ENCODE measurements at regions not wholly inside any gene's neighbourhood (a gene's known extent, or its start where the extent isn't known, plus 50 kb on each side); places are given as distances from the start of the nearest gene placed in this dataset.

DNA sequence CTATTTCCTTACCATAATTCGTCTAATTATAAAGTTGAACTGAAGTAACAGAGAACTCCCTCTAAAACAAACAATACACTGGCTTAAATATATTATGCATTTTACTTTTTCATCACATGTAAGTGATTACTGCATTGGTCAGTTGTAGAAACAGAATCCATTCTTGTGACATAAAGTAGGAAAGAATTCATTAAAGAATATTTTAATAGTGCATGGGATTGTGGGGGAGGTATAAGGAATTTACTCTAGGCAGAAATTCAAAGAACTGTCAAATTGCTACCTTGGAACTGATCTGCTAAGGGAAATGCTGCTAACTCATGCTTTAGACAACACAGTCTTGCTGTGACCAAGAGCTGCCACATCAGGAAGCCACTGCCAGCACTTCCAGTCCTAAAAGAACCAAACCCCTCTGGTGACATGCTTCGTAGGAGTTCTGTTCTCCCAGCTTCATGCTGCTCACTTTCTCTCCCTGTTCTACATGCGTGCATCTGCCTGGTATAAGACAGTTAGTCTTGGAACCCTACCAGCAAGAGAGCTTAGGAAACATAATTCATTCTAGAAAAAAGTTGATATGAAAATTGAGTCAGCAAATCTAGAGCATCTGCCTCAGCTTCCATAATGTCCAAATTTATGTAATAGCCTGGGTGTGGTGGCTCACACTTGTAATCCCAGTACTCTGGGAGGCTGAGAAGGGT, 1137.6 kb upstream of the NXPH2 start:
- H3K4me1 ChIP-seq (ENCODE audit: control insufficient read depth in 3 of 3, insufficient read depth in 2 of 3, low read depth in 1 of 3, low read length in 2 of 3), result no peaks in the 10 kb centered on the region
- FAIRE-seq, result no peak
- H3K27me3 ChIP-seq (ENCODE audit: control insufficient read depth in 3 of 3, insufficient read depth in 3 of 3, low read length in 3 of 3), result no peaks in the 10 kb centered on the region
- H3K27ac ChIP-seq (ENCODE audit: low read depth in 1 of 3, low read length in 2 of 3), result no peak overlapping the region
- 67 to 78% (median 76%) methylated on average over 3 of the region's 3 CpGs for WGBS, 3 donors
- no peak overlapping the region for H3K4me3 ChIP-seq (ENCODE audit: low read depth in 1 of 3, low read length in 3 of 3)
- H3K36me3 ChIP-seq (ENCODE audit: control insufficient read depth in 3 of 3, insufficient read depth in 2 of 3, low read depth in 1 of 3, low read length in 3 of 3), result no peaks in the 10 kb centered on the region
- peaks cover 0 to 5% of the 10 kb centered on the region in 2 donors for H3K9me3 ChIP-seq (ENCODE audit: control insufficient read depth in 2 of 2, insufficient read depth in 1 of 2, low read depth in 1 of 2, low read length in 1 of 2)
- no peak for DNase-seq

DNA sequence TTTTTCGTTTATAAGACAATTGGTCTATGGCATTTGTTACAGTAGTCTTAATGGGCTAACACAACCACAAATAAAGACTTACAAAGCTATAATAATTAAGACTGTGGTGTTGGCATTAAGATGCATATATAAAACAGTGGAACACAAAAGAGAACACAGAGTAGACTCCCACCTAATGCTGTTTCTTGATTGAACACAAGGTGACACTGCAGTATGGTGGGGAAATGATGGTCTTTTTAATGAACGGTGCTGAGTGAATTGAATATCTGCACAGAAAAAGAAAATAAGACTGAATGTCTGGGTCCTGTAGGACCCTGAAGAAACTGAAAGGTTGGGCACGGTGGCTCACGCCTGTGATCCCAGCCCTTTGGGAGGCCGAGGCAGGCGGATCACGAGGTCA, 1136.6 kb upstream of the NXPH2 start:
- Histone ChIP-seq H3K36me3 (ENCODE audit: control insufficient read depth in 3 of 3, insufficient read depth in 2 of 3, low read depth in 1 of 3, low read length in 3 of 3) (no peaks in the 10 kb centered on the region), H3K27me3 (ENCODE audit: control insufficient read depth in 3 of 3, insufficient read depth in 3 of 3, low read length in 3 of 3) (no peaks in the 10 kb centered on the region), H3K4me1 (ENCODE audit: control insufficient read depth in 3 of 3, insufficient read depth in 2 of 3, low read depth in 1 of 3, low read length in 2 of 3) (no peaks in the 10 kb centered on the region), H3K9me3 (ENCODE audit: control insufficient read depth in 2 of 2, insufficient read depth in 1 of 2, low read depth in 1 of 2, low read length in 1 of 2) (peaks cover 0 to 5% of the 10 kb centered on the region in 2 donors), H3K4me3 (ENCODE audit: low read depth in 1 of 3, low read length in 3 of 3) (no peak overlapping the region), H3K27ac (ENCODE audit: low read depth in 1 of 3, low read length in 2 of 3) (no peak overlapping the region)
- 76 to 82% (median 79%) methylated on average over 7 of the region's 7 CpGs for WGBS, 3 donors
- DNase-seq, result no peak
- no peak for FAIRE-seq

DNA sequence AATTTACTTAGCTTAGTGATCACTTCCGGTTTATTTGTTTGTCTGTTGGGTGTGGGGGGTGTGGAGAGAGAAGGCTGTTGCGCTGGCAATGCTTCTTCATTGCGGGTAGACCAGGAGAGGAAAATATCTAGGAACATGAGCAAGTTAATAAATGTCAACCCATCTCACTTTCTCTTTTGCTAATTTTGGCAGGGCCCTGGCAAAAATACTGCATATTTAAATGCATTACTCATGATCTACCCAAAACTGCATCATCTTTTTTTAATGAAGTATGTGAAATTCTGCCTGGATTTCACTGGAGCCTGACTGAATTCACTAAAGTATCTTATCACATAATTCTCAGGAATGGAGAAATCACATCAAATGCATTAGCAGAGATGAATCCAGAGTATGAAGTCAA, 1131.0 kb upstream of the NXPH2 start:
- DNase-seq (no peak), FAIRE-seq (no peak)
- Histone ChIP-seq H3K27ac (ENCODE audit: low read depth in 1 of 3, low read length in 2 of 3) (no peak overlapping the region), H3K36me3 (ENCODE audit: control insufficient read depth in 3 of 3, insufficient read depth in 2 of 3, low read depth in 1 of 3, low read length in 3 of 3) (no peaks in the 10 kb centered on the region), H3K4me3 (ENCODE audit: low read depth in 1 of 3, low read length in 3 of 3) (no peak overlapping the region), H3K27me3 (ENCODE audit: control insufficient read depth in 3 of 3, insufficient read depth in 3 of 3, low read length in 3 of 3) (no peaks in the 10 kb centered on the region), H3K4me1 (ENCODE audit: control insufficient read depth in 3 of 3, insufficient read depth in 2 of 3, low read depth in 1 of 3, low read length in 2 of 3) (no peaks in the 10 kb centered on the region), H3K9me3 (ENCODE audit: control insufficient read depth in 2 of 2, insufficient read depth in 1 of 2, low read depth in 1 of 2, low read length in 1 of 2) (peaks cover 0 to 5% of the 10 kb centered on the region in 2 donors)
- 83 to 87% (median 85%) methylated on average over 3 of the region's 3 CpGs for WGBS, 3 donors

DNA sequence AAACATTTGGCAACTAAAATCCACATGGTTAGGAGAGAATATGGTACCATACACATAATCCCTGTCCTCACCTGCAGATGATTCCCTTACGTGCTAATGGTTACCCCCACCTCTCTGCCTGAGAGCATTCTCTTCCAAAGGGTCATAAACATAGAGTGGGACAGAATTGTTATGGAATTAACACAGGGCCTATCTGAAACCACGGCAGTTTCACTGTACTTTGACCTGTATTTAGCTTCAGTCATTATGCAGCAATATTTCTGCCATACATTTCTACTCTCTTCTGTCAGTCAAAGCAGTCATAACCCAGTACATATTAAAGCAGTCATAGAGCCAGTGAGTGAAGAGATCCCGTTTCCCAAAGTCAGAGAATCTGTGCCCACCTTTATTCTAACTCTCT, 1128.9 kb upstream of the NXPH2 start:
- peak in 1 of 2 donors; percentile 66 for DNase-seq
- Histone ChIP-seq H3K4me1 (ENCODE audit: control insufficient read depth in 3 of 3, insufficient read depth in 2 of 3, low read depth in 1 of 3, low read length in 2 of 3) (no peaks in the 10 kb centered on the region), H3K27ac (ENCODE audit: low read depth in 1 of 3, low read length in 2 of 3) (no peak overlapping the region), H3K9me3 (ENCODE audit: control insufficient read depth in 2 of 2, insufficient read depth in 1 of 2, low read depth in 1 of 2, low read length in 1 of 2) (peaks cover 0 to 5% of the 10 kb centered on the region in 2 donors), H3K36me3 (ENCODE audit: control insufficient read depth in 3 of 3, insufficient read depth in 2 of 3, low read depth in 1 of 3, low read length in 3 of 3) (no peaks in the 10 kb centered on the region), H3K27me3 (ENCODE audit: control insufficient read depth in 3 of 3, insufficient read depth in 3 of 3, low read length in 3 of 3) (no peaks in the 10 kb centered on the region), H3K4me3 (ENCODE audit: low read depth in 1 of 3, low read length in 3 of 3) (no peak overlapping the region)
- 13 to 50% (median 26%) methylated on average over 3 of the region's 3 CpGs for WGBS, 3 donors
- FAIRE-seq, result no peak

DNA sequence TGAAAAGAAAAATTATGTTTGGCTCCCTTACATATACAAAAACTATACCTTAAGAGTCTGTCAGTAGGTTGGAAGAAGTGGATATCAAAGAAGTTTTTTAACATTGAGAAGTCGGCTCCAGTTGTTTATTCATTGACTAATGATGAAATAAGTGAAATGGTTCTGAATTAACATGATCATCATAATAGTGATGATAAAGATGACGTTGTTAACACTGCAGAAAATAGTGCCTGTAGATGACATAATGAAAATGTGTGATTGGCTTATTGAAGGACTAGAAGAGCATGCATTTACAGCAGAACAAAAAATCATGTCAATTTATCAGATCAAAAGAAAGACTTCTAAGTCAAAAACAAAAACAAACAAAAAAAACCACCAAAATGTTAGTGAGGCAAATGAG, 1125.4 kb upstream of the NXPH2 start:
- no peak for FAIRE-seq
- no peak overlapping the region for H3K4me3 ChIP-seq (ENCODE audit: low read depth in 1 of 3, low read length in 3 of 3)

DNA sequence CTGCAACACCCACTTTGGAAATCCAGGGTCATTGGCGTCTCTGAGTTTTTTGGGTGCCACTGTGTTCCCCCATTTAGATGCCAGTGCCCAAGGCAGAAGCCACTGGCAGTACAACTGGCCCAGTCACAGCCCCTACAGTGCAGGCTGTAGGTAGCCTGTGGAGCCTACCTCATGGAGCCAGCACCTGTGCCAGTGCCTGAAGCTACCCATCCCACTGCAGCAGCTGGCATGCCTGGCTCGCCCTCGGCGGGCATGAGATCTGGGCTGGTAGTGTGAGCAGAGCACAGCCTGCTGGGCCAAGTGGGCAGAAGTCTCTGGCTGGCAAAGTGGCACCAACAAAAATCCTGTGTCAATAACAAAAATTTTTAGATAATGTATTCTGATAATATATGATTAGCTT, 1111.4 kb upstream of the NXPH2 start:
- Histone ChIP-seq H3K4me3 (ENCODE audit: low read depth in 1 of 3, low read length in 3 of 3) (no peak overlapping the region), H3K9me3 (ENCODE audit: control insufficient read depth in 2 of 2, insufficient read depth in 1 of 2, low read depth in 1 of 2, low read length in 1 of 2) (peaks cover 0 to 3% of the 10 kb centered on the region in 2 donors), H3K27ac (ENCODE audit: low read depth in 1 of 3, low read length in 2 of 3) (no peak overlapping the region), H3K27me3 (ENCODE audit: control insufficient read depth in 3 of 3, insufficient read depth in 3 of 3, low read length in 3 of 3) (no peaks in the 10 kb centered on the region), H3K4me1 (ENCODE audit: control insufficient read depth in 3 of 3, insufficient read depth in 2 of 3, low read depth in 1 of 3, low read length in 2 of 3) (no peaks in the 10 kb centered on the region), H3K36me3 (ENCODE audit: control insufficient read depth in 3 of 3, insufficient read depth in 2 of 3, low read depth in 1 of 3, low read length in 3 of 3) (no peaks in the 10 kb centered on the region)
- 75 to 92% (median 80%) methylated on average over 4 of the region's 4 CpGs for WGBS, 3 donors
- DNase-seq (no peak), FAIRE-seq (no peak)

More for the DNA sequence above, 1125.4 kb upstream of the NXPH2 start:
- no peak overlapping the region for H3K27ac ChIP-seq (ENCODE audit: low read depth in 1 of 3, low read length in 2 of 3)
- H3K27me3 ChIP-seq (ENCODE audit: control insufficient read depth in 3 of 3, insufficient read depth in 3 of 3, low read length in 3 of 3), result no peaks in the 10 kb centered on the region
- 67 to 77% (median 72%) methylated on average over 2 of the region's 2 CpGs for WGBS, 3 donors
- no peak for DNase-seq
- H3K4me1 ChIP-seq (ENCODE audit: control insufficient read depth in 3 of 3, insufficient read depth in 2 of 3, low read depth in 1 of 3, low read length in 2 of 3), result no peaks in the 10 kb centered on the region
- no peaks in the 10 kb centered on the region for H3K36me3 ChIP-seq (ENCODE audit: control insufficient read depth in 3 of 3, insufficient read depth in 2 of 3, low read depth in 1 of 3, low read length in 3 of 3)
- no peaks in the 10 kb centered on the region for H3K9me3 ChIP-seq (ENCODE audit: control insufficient read depth in 2 of 2, insufficient read depth in 1 of 2, low read depth in 1 of 2, low read length in 1 of 2)

DNA sequence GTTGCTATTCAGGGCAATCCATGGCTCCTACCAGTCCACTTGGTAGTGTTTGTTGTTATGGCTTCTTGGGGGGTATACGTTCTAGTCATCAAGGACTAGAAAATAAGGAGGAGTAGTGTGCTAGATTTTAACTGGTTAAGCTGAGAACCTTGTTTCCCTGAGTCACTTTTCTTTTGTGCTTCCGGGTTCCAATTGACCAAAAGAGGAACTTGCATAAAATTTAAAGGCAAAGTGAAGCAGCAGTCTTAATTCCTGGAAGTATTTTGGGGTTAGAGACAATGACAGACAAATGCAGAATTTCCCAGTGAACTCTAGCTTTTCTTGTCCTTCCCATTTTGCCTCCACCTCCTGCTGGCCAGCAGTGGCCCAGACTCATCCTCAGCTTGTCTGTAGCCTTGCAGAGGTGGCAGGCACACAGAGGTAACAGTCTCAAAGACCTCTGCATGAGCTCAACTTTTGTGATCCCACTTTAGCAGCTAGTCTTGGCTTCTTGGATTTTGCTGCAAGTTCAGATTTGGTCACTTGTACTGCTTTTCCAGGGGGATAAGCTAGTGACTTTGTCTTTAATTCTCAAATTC, 1105.8 kb upstream of the NXPH2 start:
- DNase-seq (no peak), FAIRE-seq (no peak)
- 48 to 74% (median 68%) methylated on average over 2 of the region's 2 CpGs for WGBS, 3 donors
- Histone ChIP-seq H3K27ac (ENCODE audit: low read depth in 1 of 3, low read length in 2 of 3) (no peak overlapping the region), H3K4me1 (ENCODE audit: control insufficient read depth in 3 of 3, insufficient read depth in 2 of 3, low read depth in 1 of 3, low read length in 2 of 3) (no peaks in the 10 kb centered on the region), H3K9me3 (ENCODE audit: control insufficient read depth in 2 of 2, insufficient read depth in 1 of 2, low read depth in 1 of 2, low read length in 1 of 2) (no peaks in the 10 kb centered on the region), H3K27me3 (ENCODE audit: control insufficient read depth in 3 of 3, insufficient read depth in 3 of 3, low read length in 3 of 3) (no peaks in the 10 kb centered on the region), H3K36me3 (ENCODE audit: control insufficient read depth in 3 of 3, insufficient read depth in 2 of 3, low read depth in 1 of 3, low read length in 3 of 3) (no peaks in the 10 kb centered on the region), H3K4me3 (ENCODE audit: low read depth in 1 of 3, low read length in 3 of 3) (no peak overlapping the region)

DNA sequence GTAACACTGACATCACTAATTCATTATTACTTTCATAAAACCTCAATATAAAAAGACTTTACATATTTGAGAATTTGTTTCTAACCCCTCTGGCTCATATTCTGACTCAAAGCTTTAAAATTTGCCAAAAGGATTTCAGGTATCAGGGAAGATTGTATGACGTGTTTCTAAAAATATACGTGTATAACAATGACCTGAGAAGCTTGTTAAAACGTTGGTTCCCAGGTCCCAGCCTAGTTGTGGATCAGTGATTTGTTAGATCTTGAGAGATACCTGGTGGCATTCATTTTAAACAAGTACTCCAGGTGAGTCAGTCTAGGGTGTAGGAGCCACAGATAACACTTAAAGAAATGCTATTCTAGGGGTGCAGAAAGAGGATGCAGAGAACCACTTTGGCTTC, 1096.8 kb upstream of the NXPH2 start:
- DNase-seq (no peak), FAIRE-seq (no peak)
- Histone ChIP-seq H3K36me3 (ENCODE audit: control insufficient read depth in 3 of 3, insufficient read depth in 2 of 3, low read depth in 1 of 3, low read length in 3 of 3) (no peaks in the 10 kb centered on the region), H3K4me3 (ENCODE audit: low read depth in 1 of 3, low read length in 3 of 3) (no peak overlapping the region), H3K27ac (ENCODE audit: low read depth in 1 of 3, low read length in 2 of 3) (no peak overlapping the region), H3K27me3 (ENCODE audit: control insufficient read depth in 3 of 3, insufficient read depth in 3 of 3, low read length in 3 of 3) (no peaks in the 10 kb centered on the region), H3K9me3 (ENCODE audit: control insufficient read depth in 2 of 2, insufficient read depth in 1 of 2, low read depth in 1 of 2, low read length in 1 of 2) (peaks cover 0 to 2% of the 10 kb centered on the region in 2 donors), H3K4me1 (ENCODE audit: control insufficient read depth in 3 of 3, insufficient read depth in 2 of 3, low read depth in 1 of 3, low read length in 2 of 3) (no peaks in the 10 kb centered on the region)
- WGBS, 3 donors, result 65 to 76% (median 70%) methylated on average over 3 of the region's 3 CpGs

DNA sequence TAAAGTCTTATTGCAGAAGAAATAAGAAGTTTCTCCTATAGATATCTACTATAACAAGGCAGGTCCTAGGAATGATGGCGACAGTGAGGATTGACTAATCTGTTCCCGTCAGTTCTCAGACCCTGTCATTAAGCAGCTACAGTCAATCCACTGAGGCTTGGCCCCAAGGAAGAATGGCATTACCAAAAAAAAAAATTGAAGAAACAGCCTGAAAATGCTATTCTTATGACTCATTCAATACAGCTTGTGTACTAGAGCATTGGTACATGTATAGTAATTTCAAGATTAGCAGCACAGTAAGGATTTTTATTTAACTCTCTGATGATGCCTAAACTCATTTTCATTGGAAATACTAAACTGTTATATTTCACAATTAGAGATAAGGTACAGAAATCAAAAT, 1096.1 kb upstream of the NXPH2 start:
- H3K9me3 ChIP-seq (ENCODE audit: control insufficient read depth in 2 of 2, insufficient read depth in 1 of 2, low read depth in 1 of 2, low read length in 1 of 2), result peaks cover 0 to 2% of the 10 kb centered on the region in 2 donors
- no peak overlapping the region for H3K27ac ChIP-seq (ENCODE audit: low read depth in 1 of 3, low read length in 2 of 3)
- FAIRE-seq, result no peak
- DNase-seq, result no peak
- H3K4me1 ChIP-seq (ENCODE audit: control insufficient read depth in 3 of 3, insufficient read depth in 2 of 3, low read depth in 1 of 3, low read length in 2 of 3), result no peaks in the 10 kb centered on the region
- H3K4me3 ChIP-seq (ENCODE audit: low read depth in 1 of 3, low read length in 3 of 3), result no peak overlapping the region
- H3K36me3 ChIP-seq (ENCODE audit: control insufficient read depth in 3 of 3, insufficient read depth in 2 of 3, low read depth in 1 of 3, low read length in 3 of 3), result no peaks in the 10 kb centered on the region
- 90 to 98% (median 92%) methylated on average over 2 of the region's 2 CpGs for WGBS, 3 donors
- H3K27me3 ChIP-seq (ENCODE audit: control insufficient read depth in 3 of 3, insufficient read depth in 3 of 3, low read length in 3 of 3), result no peaks in the 10 kb centered on the region

Data from small intestine (tissue), 7 donors.